CD4-positive, CD25-positive, alpha-beta regulatory T cell (primary cell): ENCODE measurements at regions not wholly inside any gene's neighbourhood (a gene's known extent, or its start where the extent isn't known, plus 50 kb on each side); places are given as distances from the start of the nearest gene placed in this dataset.

Source experiments
- ATAC-seq, 2 donors: fragments of 150-1000 bp; cut with Tn5 transposase; one replicate each; pipeline ENCODE4 v1.10.0; 2021; ENCODE audit warnings: low read depth in 2 of 2, moderate number of reproducible peaks in 2 of 2, moderate library complexity in 1 of 2
- DNase-seq, 3 donors: peaks; one replicate each; pipeline versions ENCODE4 v3.0.0 to v3.0.0-alpha.2; 2012 to 2022; ENCODE audit warnings: mixed read lengths in 1 of 3
- H3K27ac ChIP-seq: one replicate; pipeline ENCODE4 v1.7.0; 2013; ENCODE audit warnings: mild to moderate bottlenecking, low read length; ENCODE audit not compliant: insufficient read depth, poor library complexity, severe bottlenecking
- H3K27me3 ChIP-seq: one replicate; pipeline ENCODE4 v1.7.0; 2013; ENCODE audit warnings: low read length; ENCODE audit not compliant: control insufficient read depth, insufficient read depth
- H3K36me3 ChIP-seq: one replicate; pipeline ENCODE4 v1.7.0; 2013; ENCODE audit warnings: mild to moderate bottlenecking, low read length, moderate library complexity; ENCODE audit not compliant: control insufficient read depth, insufficient read depth
- H3K4me1 ChIP-seq: 2 replicates; pipeline ENCODE4 v1.7.0; 2013; ENCODE audit warnings: mild to moderate bottlenecking, low read length; ENCODE audit not compliant: insufficient read depth, control insufficient read depth, poor library complexity, severe bottlenecking
- H3K4me3 ChIP-seq: one replicate; pipeline ENCODE4 v1.7.0; 2013; ENCODE audit warnings: low read depth, mild to moderate bottlenecking, low read length, moderate library complexity
- H3K9me3 ChIP-seq, 2 experiments: 1 replicate in 1 of 2; 2 replicates in 1 of 2; pipeline ENCODE4 v1.7.0; 2013; ENCODE audit warnings: low read length in 2 of 2, mild to moderate bottlenecking in 1 of 2, moderate library complexity in 1 of 2; ENCODE audit not compliant: control insufficient read depth in 2 of 2
- H3K27ac Mint-ChIP-seq, 3 donors: one replicate each; pipeline ENCODE4 v1.8.0; 2020 to 2022; ENCODE audit warnings: mild to moderate bottlenecking in 3 of 3, mixed read lengths in 3 of 3, moderate library complexity in 2 of 3
- H3K27me3 Mint-ChIP-seq: one replicate; pipeline ENCODE4 v1.8.0; 2022; ENCODE audit warnings: mild to moderate bottlenecking, mixed read lengths
- H3K36me3 Mint-ChIP-seq: one replicate; pipeline ENCODE4 v1.8.0; 2020; ENCODE audit warnings: mixed read lengths
- H3K4me1 Mint-ChIP-seq, 4 donors: one replicate each; pipeline ENCODE4 v1.8.0; 2020 to 2022; ENCODE audit warnings: mixed read lengths in 4 of 4, mild to moderate bottlenecking in 1 of 4
- H3K4me3 Mint-ChIP-seq, 4 donors: one replicate each; pipeline ENCODE4 v1.8.0; 2020 to 2022; ENCODE audit warnings: mild to moderate bottlenecking in 4 of 4, mixed read lengths in 4 of 4, moderate library complexity in 3 of 4
- H3K9me3 Mint-ChIP-seq, 7 donors: one replicate each; pipeline ENCODE4 v1.8.0; 2020 to 2022; ENCODE audit warnings: mixed read lengths in 7 of 7, mild to moderate bottlenecking in 3 of 7, moderate library complexity in 2 of 7

DNA sequence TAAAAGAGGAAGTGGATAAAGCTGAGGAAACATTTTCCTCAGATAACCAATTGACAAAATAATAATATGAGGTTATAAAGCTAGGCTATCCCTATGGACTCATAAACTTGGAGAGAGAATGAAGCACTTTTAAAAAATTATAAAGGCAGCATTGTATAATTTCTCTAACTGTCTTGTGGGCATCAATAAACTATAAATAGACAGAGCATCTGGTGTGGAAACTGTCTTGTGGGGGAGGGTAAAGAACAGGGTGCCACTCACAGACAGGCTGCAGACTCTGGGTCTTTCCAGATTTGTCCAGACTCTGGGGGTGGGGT lies 333.5 kb downstream of the BUD13 start:
- DNase-seq (no peak), ATAC-seq (no peak)
- no peak overlapping the region for H3K4me3 Mint-ChIP-seq
- H3K27me3 ChIP-seq: peaks cover 3% of the 10 kb centered on the region
- H3K36me3 Mint-ChIP-seq: no peaks in the 10 kb centered on the region
- H3K9me3 ChIP-seq: peaks cover 0 to 8% of the 10 kb centered on the region in 2 experiments
- H3K4me1 Mint-ChIP-seq: no peaks in the 10 kb centered on the region
- H3K36me3 ChIP-seq: no peaks in the 10 kb centered on the region
- no peak overlapping the region for H3K27ac Mint-ChIP-seq
- no peak overlapping the region for H3K4me3 ChIP-seq
- no peak overlapping the region for H3K27ac ChIP-seq
- H3K27me3 Mint-ChIP-seq: peaks cover 9% of the 10 kb centered on the region
- H3K9me3 Mint-ChIP-seq: peaks cover 0 to 8% (median under 1%) of the 10 kb centered on the region in 7 donors
- H3K4me1 ChIP-seq: no peaks in the 10 kb centered on the region

DNA sequence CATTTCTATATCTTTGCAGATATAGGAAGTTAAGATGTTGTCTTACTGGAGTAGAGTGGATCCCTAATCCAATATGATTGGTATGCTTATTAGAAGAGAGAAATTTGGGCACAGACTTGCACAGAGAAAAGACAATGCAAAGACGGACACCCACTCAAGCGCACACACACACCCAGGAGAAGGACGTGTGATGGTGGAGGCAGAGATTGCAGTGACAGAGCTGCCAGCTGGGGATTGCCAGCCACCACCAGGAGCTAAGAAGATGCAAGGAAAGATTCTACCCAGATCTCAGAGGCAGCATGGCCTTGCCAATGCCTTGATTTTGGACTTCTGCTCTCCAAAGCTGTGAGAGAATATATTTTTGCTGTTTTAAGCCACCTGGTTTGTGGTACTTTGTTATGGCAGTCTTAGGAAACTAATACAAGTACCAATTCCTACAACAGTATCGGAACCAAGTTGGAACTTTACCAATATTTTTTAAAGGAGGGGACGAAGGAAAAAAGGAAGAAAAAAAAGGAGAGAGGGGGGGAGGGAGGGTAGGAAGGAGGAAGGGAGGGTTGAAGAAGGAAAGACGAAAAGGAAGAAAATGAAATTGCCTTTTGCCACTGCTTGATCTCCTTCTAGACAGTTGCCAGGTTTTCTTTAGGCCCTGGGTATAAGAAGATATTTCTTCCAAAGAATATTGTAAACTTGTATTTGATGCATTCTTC lies 334.0 kb downstream of the BUD13 start:
- Histone ChIP-seq H3K27ac (no peak overlapping the region), H3K9me3 (peaks cover 0 to 8% of the 10 kb centered on the region in 2 experiments), H3K4me3 (no peak overlapping the region), H3K36me3 (no peaks in the 10 kb centered on the region), H3K27me3 (peaks cover 3% of the 10 kb centered on the region), H3K4me1 (no peaks in the 10 kb centered on the region)
- no peaks in the 10 kb centered on the region for H3K4me1 Mint-ChIP-seq
- H3K27ac Mint-ChIP-seq: no peak overlapping the region
- ATAC-seq (no peak), DNase-seq (no peak)
- H3K9me3 Mint-ChIP-seq: peaks cover 0 to 8% (median 2%) of the 10 kb centered on the region in 7 donors
- H3K4me3 Mint-ChIP-seq: no peak overlapping the region
- no peaks in the 10 kb centered on the region for H3K36me3 Mint-ChIP-seq
- peaks cover 5% of the 10 kb centered on the region for H3K27me3 Mint-ChIP-seq

DNA sequence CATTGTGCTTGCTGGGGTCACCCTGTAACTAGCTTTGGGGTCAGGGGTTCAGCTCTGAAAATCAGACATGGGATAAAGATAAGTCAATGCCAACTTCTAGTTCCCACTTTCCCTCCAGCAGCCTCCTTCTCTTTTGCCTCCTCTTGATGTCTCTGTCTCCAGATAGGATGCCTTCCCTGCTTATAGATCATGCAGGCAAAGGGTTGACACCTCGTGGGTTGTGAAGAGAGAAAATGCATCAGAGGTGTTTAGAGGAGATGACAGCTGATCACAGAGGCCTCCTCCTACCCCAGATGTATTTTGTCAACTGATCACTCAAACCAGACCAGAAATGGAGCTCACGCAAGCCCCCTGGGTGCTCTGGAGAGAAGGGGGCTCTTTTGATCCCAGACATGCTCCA lies 337.8 kb downstream of the BUD13 start:
- H3K4me1 ChIP-seq: no peaks in the 10 kb centered on the region
- H3K9me3 ChIP-seq: no peaks in the 10 kb centered on the region
- Mint-ChIP-seq H3K4me3 (no peak overlapping the region), H3K27ac (no peak overlapping the region), H3K27me3 (peaks cover 4% of the 10 kb centered on the region), H3K36me3 (no peaks in the 10 kb centered on the region), H3K9me3 (peaks cover 0 to 11% (median 0%) of the 10 kb centered on the region in 7 donors), H3K4me1 (no peaks in the 10 kb centered on the region)
- DNase-seq: no peak
- H3K36me3 ChIP-seq: no peaks in the 10 kb centered on the region
- ATAC-seq: no peak
- H3K27ac ChIP-seq: no peak overlapping the region
- H3K4me3 ChIP-seq: no peak overlapping the region
- H3K27me3 ChIP-seq: no peaks in the 10 kb centered on the region

- no peaks in the 10 kb centered on the region for H3K4me1 Mint-ChIP-seq
- no peak for ATAC-seq
- Histone ChIP-seq H3K27ac (no peak overlapping the region), H3K9me3 (no peaks in the 10 kb centered on the region), H3K27me3 (no peaks in the 10 kb centered on the region), H3K4me1 (no peaks in the 10 kb centered on the region), H3K36me3 (no peaks in the 10 kb centered on the region), H3K4me3 (no peak overlapping the region)
- peaks cover 8% of the 10 kb centered on the region for H3K27me3 Mint-ChIP-seq
- no peak overlapping the region for H3K27ac Mint-ChIP-seq
- peaks cover 0 to 5% (median 0%) of the 10 kb centered on the region in 7 donors for H3K9me3 Mint-ChIP-seq
- no peak overlapping the region for H3K4me3 Mint-ChIP-seq
- DNase-seq: no peak
- no peaks in the 10 kb centered on the region for H3K36me3 Mint-ChIP-seq
Observed at GRCh38 chr11:116432301-116432700, 340.5 kb downstream of the BUD13 start.

DNA sequence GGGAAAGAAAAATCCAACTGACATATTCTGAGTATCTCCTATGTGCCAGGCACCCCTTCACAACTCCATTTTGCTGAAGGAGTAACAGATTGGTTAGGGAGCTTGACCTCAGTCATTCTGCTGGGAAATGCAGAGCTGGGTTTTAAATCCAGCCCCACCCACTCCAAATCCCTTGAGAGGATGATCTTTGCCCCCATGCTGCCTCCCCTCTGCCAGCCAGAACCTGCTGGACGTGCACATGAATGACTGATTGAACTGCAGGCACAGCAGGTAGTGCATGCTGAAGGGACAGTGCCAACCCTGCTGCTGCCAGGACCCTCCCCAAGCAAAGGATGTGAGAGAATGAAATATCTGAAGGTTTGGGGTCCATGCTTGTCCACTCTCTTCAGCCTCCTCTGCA lies 340.9 kb downstream of the BUD13 start:
- H3K4me3 Mint-ChIP-seq: no peak overlapping the region
- H3K9me3 ChIP-seq: no peaks in the 10 kb centered on the region

GRCh38 chr11:116428638-116428975 lies 344.2 kb downstream of the BUD13 start:
- H3K27me3 ChIP-seq: no peaks in the 10 kb centered on the region
- no peak for DNase-seq
- H3K4me3 Mint-ChIP-seq: no peak overlapping the region
- no peak overlapping the region for H3K27ac Mint-ChIP-seq
- H3K36me3 Mint-ChIP-seq: no peaks in the 10 kb centered on the region
- H3K4me1 Mint-ChIP-seq: no peaks in the 10 kb centered on the region
- H3K27ac ChIP-seq: no peak overlapping the region
- H3K4me3 ChIP-seq: no peak overlapping the region
- peaks cover 0 to 5% (median 0%) of the 10 kb centered on the region in 7 donors for H3K9me3 Mint-ChIP-seq
- peaks cover 14% of the 10 kb centered on the region for H3K27me3 Mint-ChIP-seq
- no peaks in the 10 kb centered on the region for H3K4me1 ChIP-seq
- no peaks in the 10 kb centered on the region for H3K9me3 ChIP-seq
- H3K36me3 ChIP-seq: no peaks in the 10 kb centered on the region
- ATAC-seq: no peak

More for the DNA sequence above, 340.9 kb downstream of the BUD13 start:
- Mint-ChIP-seq H3K27me3 (peaks cover 8% of the 10 kb centered on the region), H3K4me1 (no peaks in the 10 kb centered on the region), H3K36me3 (no peaks in the 10 kb centered on the region), H3K9me3 (peaks cover 0 to 5% (median 0%) of the 10 kb centered on the region in 7 donors), H3K27ac (no peak overlapping the region)
- Histone ChIP-seq H3K27me3 (no peaks in the 10 kb centered on the region), H3K4me1 (no peaks in the 10 kb centered on the region), H3K27ac (no peak overlapping the region), H3K4me3 (no peak overlapping the region), H3K36me3 (no peaks in the 10 kb centered on the region)
- ATAC-seq: no peak
- no peak for DNase-seq

DNA sequence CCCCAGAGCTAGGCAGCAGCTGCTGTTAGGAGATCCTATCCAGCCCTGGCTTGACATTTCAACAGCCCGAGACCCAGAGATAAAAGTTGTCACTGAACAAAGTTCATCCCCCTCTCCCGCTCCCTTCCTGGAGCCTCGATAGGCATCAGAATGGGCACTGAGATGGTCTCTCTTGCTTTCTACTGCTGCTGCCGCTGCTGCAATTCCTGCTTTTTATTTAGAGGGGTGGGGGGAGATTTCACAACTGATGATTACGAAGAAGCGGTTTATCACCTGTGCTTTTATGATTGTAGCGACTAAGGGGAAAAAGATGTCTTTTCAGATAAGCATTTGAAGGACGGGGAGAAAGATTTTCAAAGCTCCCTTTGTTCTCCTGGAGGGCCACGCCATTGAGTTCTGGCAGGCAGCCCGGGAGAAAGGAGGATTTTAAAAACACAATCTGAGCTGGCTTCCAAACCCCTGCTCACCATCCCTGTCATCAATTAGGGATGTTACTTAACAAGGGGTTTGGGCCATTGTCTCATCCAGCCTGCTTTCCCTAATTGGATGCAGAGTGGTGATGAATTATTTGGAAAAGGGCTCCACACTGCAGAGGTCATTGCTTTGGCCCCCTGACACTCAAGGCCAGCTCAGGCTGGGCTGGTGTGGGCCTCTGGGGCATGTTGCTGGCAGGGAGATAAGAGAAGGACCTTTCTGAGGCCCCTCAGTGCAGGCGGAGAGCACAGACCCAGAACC lies 344.7 kb downstream of the BUD13 start:
- H3K36me3 Mint-ChIP-seq: no peaks in the 10 kb centered on the region
- Histone ChIP-seq H3K9me3 (no peaks in the 10 kb centered on the region), H3K27me3 (no peaks in the 10 kb centered on the region), H3K36me3 (no peaks in the 10 kb centered on the region), H3K4me3 (no peak overlapping the region), H3K27ac (no peak overlapping the region), H3K4me1 (no peaks in the 10 kb centered on the region)
- peaks cover 0 to 5% (median 0%) of the 10 kb centered on the region in 7 donors for H3K9me3 Mint-ChIP-seq
- H3K4me3 Mint-ChIP-seq: no peak overlapping the region
- ATAC-seq (no peak), DNase-seq (no peak)
- no peak overlapping the region for H3K27ac Mint-ChIP-seq
- H3K27me3 Mint-ChIP-seq: peaks cover 14% of the 10 kb centered on the region
- H3K4me1 Mint-ChIP-seq: no peaks in the 10 kb centered on the region
